ENCODE measurements at regions not wholly inside any gene's neighbourhood (a gene's known extent, or its start where the extent isn't known, plus 50 kb on each side); places are given as distances from the start of the nearest gene placed in this dataset.

DNA sequence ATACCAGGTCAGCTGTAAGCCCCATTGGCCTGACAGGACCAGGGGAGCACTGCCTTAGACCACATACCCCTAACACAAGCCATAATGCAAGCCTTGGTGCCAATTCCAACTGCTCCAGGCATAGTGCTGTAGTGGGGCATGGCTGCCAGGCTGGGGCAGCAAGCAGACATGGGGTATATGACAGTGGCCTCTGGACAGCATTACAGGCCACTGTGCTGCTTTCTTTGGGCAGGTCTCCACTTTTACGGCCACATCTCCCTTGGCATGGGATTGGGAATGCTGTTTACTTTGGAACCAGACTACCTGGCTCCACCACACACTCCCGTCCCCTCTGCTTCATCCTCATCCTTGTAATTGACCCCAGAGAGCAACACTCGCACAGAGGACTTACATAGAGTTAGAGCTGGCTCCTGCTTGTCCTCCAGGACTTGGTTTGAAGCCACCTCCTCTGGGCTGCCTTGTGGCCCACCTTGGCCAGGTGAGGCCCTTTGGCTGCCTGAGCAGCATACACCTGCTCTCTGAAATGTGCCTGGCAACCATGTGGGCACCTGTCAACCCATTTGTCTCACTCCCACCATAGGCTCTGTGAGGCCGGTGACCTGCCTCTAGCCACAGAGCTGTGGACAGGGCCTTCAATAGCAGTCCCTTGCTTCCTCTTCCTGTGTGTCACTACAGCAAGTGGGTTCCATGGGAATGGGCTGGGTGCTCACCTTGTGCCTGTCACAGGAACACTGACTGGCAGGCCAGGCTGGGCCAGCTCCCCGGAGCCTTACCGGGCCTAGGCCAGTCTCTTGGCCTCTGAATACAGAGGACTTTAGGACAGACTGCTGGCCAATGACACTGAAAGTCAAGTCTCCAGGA is 262.6 kb upstream of the HS6ST1 start:
- intact Hi-C loops (cut with micrococcal nuclease): no loop called here
- Mint-ChIP-seq H3K27me3 (no peaks in the 10 kb centered on the region), H3K27ac (no peak overlapping the region), H3K4me1 (ENCODE audit: low read depth) (no peaks in the 10 kb centered on the region), H3K4me3 (no peak overlapping the region), H3K9me3 (peaks cover 3% of the 10 kb centered on the region), H3K36me3 (no peaks in the 10 kb centered on the region)
- CTCF ChIA-PET: no interaction called here
- no peak for DNase-seq
- POLR2A ChIA-PET: no interaction called here

DNA sequence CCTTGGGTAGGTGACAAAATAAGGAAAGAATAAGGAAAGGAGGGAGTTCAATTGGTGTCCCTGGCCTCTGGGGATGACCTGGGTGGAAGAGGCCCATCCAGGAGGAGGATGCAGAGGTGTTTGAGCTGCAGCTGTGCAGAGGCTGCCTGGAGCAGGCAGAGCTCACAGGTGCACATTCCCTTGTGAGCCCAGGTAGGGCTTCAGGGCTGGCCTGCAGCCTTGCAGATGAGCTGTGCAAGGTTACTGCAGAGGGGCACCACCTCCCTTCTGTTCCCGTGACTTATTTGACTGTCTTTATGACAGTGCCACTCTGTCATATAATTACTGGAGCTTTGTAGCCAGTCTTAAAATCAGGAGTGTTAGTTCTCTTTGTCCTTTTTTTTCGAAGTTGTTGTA is 263.2 kb upstream of the HS6ST1 start:
- Mint-ChIP-seq H3K36me3 (no peaks in the 10 kb centered on the region), H3K4me3 (no peak overlapping the region), H3K27me3 (no peaks in the 10 kb centered on the region), H3K4me1 (ENCODE audit: low read depth) (no peaks in the 10 kb centered on the region), H3K27ac (no peak overlapping the region), H3K9me3 (peaks cover 3% of the 10 kb centered on the region)
- no peak for DNase-seq
- intact Hi-C loops (cut with micrococcal nuclease): no loop called here
- ChIA-PET CTCF (no interaction called here), POLR2A (no interaction called here)

DNA sequence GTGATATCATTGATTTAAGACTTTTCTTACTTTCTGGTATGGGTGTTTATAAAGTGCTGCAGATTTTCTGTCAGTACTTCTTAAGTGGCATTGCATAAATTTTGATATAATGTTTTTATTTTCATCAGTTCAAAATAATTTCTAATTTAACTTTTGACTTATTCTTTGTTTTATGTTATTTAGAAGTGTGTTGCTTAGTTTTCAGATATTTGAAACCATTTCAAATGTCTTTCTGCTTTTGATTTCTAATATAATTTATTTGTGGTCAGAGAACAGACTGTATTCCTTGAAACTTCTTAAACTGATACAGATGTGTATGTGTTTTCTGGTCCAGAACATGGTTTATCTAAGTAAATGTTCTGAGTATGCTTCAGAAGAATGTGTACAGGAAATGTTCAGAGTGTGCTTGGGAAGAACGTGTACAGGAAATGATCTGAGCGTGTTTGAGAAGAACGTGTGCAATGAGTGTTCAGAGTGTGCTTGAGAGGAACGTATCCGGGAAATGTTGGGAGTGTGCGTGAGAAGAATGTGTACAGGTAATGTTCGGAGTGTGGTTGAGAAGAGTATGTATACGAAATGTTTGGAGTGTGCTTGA is 265.7 kb upstream of the HS6ST1 start:
- H3K27ac Mint-ChIP-seq: no peak overlapping the region
- ChIA-PET POLR2A (no interaction called here), CTCF (no interaction called here)
- no peak overlapping the region for H3K4me3 Mint-ChIP-seq
- no peaks in the 10 kb centered on the region for H3K4me1 Mint-ChIP-seq (ENCODE audit: low read depth)
- intact Hi-C loops (cut with micrococcal nuclease): no loop called here
- H3K36me3 Mint-ChIP-seq: no peaks in the 10 kb centered on the region
- H3K9me3 Mint-ChIP-seq: peaks cover 3% of the 10 kb centered on the region
- DNase-seq: no peak
- peaks cover 8% of the 10 kb centered on the region for H3K27me3 Mint-ChIP-seq

DNA sequence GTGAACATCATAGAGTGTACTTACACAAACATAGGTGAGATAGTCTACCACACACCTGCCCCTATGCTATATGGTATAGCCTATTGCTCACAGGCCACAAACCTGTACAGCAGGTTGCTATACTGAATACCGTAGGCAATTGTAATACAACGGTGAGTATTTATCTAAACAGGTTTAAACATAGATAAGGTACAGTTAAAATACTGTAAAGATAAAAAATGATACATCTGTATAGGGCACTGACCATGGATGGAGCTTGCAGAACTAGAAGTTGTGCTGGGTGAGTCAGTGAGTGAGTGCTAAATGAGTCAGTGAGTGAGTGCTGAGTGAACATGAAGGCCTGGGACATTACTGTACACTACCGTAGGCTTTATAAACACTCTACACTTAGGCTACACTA is 267.0 kb upstream of the HS6ST1 start:
- H3K4me1 Mint-ChIP-seq (ENCODE audit: low read depth): no peaks in the 10 kb centered on the region
- ChIA-PET CTCF (no interaction called here), POLR2A (no interaction called here)
- H3K9me3 Mint-ChIP-seq: peaks cover 3% of the 10 kb centered on the region
- no peak for DNase-seq
- H3K27ac Mint-ChIP-seq: no peak overlapping the region
- H3K4me3 Mint-ChIP-seq: no peak overlapping the region
- intact Hi-C loops (cut with micrococcal nuclease): no loop called here
- H3K27me3 Mint-ChIP-seq: peaks cover 8% of the 10 kb centered on the region
- no peaks in the 10 kb centered on the region for H3K36me3 Mint-ChIP-seq

DNA sequence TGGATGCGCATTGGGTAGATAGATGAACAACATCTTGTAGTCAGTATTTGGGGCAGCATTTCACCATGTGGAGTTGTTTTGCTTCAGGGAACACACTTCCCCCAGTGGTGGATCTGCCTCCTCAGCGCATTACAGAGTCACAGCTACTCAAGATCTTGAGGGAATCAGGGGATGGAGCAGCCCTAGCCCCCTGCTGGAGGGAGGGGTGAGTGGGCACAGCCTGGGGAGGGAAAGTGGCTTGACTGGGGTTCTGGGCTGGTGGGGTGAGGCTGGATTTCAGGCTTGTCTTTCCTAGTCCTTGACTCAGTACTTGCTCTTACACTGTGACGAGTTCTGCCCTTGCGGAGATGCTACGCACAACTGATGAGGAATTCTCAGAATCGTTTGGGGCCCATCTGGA is 271.0 kb upstream of the HS6ST1 start:
- Mint-ChIP-seq H3K9me3 (peaks cover 3% of the 10 kb centered on the region), H3K36me3 (no peaks in the 10 kb centered on the region), H3K27me3 (peaks cover 8% of the 10 kb centered on the region), H3K4me3 (no peak overlapping the region), H3K27ac (no peak overlapping the region), H3K4me1 (ENCODE audit: low read depth) (no peaks in the 10 kb centered on the region)
- ChIA-PET CTCF (no interaction called here), POLR2A (no interaction called here)
- DNase-seq: no peak
- intact Hi-C loops (cut with micrococcal nuclease): no loop called here

DNA sequence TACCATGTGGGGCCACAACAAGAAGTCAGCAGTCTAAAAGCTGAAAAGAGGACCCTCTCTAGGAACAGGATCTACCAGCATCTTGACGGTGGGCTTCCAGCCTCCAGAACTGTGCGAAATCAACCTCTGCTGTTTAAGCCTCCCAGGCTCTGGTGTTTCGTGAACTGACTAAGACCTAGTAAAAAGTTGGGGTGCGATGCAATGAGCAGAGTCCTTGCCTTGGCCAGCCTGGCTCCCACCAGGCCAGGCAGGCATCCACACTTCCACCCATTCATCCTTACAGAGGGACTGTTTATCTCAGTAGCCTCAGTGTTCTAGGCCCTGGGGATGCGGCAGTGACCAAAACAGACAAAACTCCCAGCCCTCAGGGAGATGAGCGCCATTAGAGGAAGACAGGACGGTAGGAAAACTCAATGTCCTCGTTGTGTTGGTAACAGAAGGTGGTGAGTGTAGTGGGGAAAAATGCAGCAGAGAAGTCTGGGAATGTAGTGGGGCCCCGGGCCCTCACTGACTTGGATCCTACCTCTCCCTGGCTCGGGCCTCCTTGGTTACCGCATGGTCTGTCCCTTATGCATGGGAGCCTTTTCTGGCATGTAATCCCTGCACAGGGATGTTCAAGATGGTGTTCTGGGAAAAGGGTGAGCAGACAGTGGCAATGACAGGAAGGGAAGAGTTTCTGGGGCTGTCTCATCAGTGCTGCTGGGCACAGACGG is 271.8 kb upstream of the HS6ST1 start:
- no peak overlapping the region for H3K4me3 Mint-ChIP-seq
- H3K27me3 Mint-ChIP-seq: peaks cover 8% of the 10 kb centered on the region
- CTCF ChIA-PET: no interaction called here
- H3K36me3 Mint-ChIP-seq: no peaks in the 10 kb centered on the region
- H3K4me1 Mint-ChIP-seq (ENCODE audit: low read depth): no peaks in the 10 kb centered on the region
- H3K27ac Mint-ChIP-seq: no peak overlapping the region
- peaks cover 2% of the 10 kb centered on the region for H3K9me3 Mint-ChIP-seq
- intact Hi-C loops (cut with micrococcal nuclease): no loop called here
- no peak for DNase-seq
- POLR2A ChIA-PET: no interaction called here

DNA sequence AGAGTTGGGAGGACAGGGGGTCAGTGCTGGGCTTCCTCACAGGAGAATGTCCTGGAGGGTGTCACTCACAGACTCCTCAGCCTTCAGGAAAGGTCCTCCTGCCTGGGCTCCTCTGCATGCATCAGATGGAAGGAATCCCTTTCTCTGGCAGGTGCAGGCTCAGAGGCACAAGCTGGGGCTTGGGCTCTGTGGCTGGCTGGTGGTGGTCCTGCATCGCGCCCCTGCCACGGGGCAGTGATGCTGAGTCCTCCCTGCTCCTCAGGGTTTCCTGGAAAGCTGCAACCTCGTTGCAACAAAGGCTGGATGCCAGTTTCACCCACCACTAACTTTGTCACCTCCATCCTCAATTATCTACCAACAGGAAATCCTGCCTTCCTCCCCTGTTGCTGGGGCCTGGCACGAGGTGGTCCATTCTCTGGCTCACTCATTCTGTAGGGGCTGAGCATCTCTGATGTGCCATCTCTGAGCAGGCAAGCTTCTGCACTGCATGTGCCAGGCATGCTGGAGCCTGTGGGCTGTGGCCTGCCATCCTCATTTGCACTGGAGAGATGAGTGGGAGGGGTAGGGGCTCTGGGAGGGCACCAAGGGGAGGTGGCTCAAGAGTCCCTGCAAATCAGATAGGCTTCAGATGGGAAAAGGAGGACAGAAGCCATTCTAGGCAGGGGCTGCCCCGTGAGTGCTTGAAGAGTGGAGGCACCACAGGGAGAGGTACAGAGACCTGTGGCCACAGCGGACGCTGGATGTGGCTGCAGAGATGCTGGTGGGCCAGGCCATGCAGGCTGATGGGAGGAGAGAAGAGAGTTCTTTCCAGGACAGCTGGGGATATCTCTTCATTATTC is 272.6 kb upstream of the HS6ST1 start:
- Mint-ChIP-seq H3K9me3 (no peaks in the 10 kb centered on the region), H3K27me3 (peaks cover 8% of the 10 kb centered on the region), H3K27ac (no peak overlapping the region), H3K4me1 (ENCODE audit: low read depth) (no peaks in the 10 kb centered on the region), H3K4me3 (no peak overlapping the region), H3K36me3 (no peaks in the 10 kb centered on the region)
- DNase-seq: no peak
- ChIA-PET POLR2A (no interaction called here), CTCF (no interaction called here)
- intact Hi-C loops (cut with micrococcal nuclease): no loop called here

DNA sequence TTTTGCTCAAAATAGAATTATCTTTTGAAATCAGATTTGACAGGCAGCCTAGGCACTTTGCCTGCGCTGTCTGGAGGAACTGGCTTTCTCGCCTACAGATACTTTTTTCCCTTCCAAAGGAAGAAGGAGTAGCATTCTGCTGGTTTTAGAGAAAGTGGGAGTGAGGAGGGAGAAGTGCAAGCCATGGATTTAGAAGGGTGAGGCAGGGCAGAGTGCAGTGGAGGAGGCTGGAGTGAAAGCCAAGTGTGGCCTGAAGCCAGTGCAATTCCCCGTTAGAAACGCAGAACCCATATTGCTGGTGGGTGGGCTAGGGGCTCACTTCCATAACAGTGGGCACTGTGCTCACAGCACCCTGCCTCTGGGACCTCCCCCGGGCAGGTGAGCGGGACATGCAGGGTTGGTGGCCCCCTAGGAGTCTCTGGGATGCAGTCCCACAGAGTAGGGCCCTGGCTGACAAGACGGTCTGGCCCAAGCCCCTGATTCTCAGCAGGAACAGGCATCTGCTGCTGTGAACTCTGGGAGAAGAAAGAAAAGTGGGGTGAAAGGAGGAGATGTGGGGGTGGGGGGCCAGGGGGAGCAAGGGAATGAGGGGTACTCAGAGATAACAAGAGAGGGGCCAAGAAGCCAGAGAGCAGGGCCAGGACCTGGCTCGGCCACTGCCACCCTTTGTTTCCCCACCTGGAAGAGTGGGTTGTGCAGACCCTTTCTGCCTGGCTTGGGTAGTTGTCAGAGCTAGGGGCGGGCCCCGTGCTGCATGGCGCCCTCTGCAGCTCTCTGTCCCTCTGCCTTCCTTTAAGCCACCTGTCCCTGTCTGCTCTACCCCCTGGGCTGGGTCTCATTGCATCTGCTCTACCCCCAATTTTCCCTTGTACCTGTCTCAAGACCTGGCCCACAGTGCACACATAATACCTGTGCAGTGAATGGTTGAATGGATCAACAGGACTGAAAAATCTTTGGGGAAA is 273.5 kb upstream of the HS6ST1 start:
- intact Hi-C loops (cut with micrococcal nuclease): no loop called here
- ChIA-PET POLR2A (no interaction called here), CTCF (no interaction called here)
- H3K4me1 Mint-ChIP-seq (ENCODE audit: low read depth): no peaks in the 10 kb centered on the region
- H3K27ac Mint-ChIP-seq: no peak overlapping the region
- H3K27me3 Mint-ChIP-seq: peaks cover 8% of the 10 kb centered on the region
- no peak overlapping the region for H3K4me3 Mint-ChIP-seq
- H3K36me3 Mint-ChIP-seq: no peaks in the 10 kb centered on the region
- no peaks in the 10 kb centered on the region for H3K9me3 Mint-ChIP-seq
- DNase-seq: no peak

DNA sequence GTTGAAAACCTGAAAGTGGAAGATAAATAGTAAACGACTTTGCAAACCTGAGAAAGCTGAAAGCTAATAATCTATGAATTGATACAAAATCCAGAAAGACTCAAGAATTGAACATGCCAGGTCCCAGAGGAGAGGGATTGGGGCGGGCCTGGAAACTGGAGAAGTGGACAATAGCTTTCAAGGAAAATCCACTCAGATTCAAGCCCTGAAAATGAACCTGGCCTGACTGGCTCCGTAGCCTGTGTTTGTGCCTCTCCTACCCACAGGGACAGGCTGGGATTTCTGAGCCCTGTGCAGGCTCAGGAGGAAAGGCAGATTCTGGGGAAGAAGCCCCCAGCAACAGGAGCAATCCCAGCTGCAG is 274.8 kb upstream of the HS6ST1 start:
- H3K27ac Mint-ChIP-seq: no peak overlapping the region
- no peaks in the 10 kb centered on the region for H3K36me3 Mint-ChIP-seq
- POLR2A ChIA-PET: no interaction called here

DNA sequence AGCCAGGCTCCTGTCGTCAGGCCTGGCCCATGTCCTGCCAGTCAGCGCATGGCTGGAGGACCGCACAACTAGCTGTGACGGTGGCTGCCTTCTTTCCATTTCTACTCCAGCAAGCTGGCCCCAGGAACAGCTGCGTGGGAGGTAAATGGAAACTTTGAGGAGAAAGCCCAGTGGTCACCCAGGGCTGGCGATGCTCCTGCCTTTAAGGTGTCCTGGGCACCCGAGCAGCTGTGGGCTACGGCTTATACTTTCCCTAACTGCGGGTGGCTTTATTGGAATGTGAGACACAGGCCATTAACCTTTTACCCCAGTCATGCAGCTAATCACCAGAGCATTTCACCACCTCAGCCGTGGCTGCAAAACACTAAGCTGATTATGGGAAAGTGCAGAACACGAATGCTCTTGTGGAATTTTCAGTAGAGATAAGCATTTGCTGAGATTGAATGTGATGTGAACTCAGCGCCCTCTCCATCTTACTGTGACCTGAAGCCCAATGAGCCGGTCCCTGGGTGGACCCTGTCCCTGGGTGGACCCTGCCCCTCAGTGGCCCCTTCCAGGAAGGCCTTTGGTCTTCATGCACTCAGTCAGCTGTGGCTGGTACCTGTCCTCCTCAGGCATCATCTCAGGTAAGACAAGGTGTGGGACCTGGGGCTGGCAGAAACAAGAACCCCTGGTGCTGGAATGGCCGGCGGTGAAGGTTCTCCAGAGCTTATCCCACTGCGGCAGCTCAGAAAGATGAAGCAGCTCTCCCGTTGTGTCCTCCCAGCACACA is 275.4 kb upstream of the HS6ST1 start:
- H3K27me3 Mint-ChIP-seq: peaks cover under 1% of the 10 kb centered on the region
- ChIA-PET POLR2A (no interaction called here), CTCF (no interaction called here)
- intact Hi-C loops (cut with micrococcal nuclease): no loop called here
- no peaks in the 10 kb centered on the region for H3K9me3 Mint-ChIP-seq
- no peak overlapping the region for H3K4me3 Mint-ChIP-seq
- no peak overlapping the region for H3K27ac Mint-ChIP-seq
- H3K36me3 Mint-ChIP-seq: no peaks in the 10 kb centered on the region
- DNase-seq: no peak
- no peaks in the 10 kb centered on the region for H3K4me1 Mint-ChIP-seq (ENCODE audit: low read depth)

More for the DNA sequence above, 274.8 kb upstream of the HS6ST1 start:
- CTCF ChIA-PET: no interaction called here
- DNase-seq: no peak
- intact Hi-C loops (cut with micrococcal nuclease): no loop called here
- Mint-ChIP-seq H3K4me3 (no peak overlapping the region), H3K4me1 (ENCODE audit: low read depth) (no peaks in the 10 kb centered on the region), H3K9me3 (no peaks in the 10 kb centered on the region), H3K27me3 (peaks cover 6% of the 10 kb centered on the region)

DNA sequence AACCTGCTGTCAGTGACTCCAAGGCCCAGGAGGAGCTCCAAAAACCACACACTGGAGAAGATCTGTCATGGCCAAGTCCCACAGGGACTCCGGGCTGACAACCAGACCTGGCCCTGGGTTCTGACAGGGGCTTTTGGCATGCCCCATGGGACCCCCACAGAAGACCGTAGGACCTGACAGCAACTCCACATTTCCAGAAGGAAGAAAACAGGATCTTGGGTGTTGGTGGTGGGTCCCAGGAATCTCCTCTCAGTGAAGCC is 275.9 kb upstream of the HS6ST1 start:
- CTCF ChIA-PET: no interaction called here
- POLR2A ChIA-PET: no interaction called here
- no peaks in the 10 kb centered on the region for H3K27me3 Mint-ChIP-seq

More for the DNA sequence above, 275.9 kb upstream of the HS6ST1 start:
- Mint-ChIP-seq H3K4me1 (ENCODE audit: low read depth) (no peaks in the 10 kb centered on the region), H3K36me3 (no peaks in the 10 kb centered on the region), H3K27ac (no peak overlapping the region), H3K9me3 (no peaks in the 10 kb centered on the region), H3K4me3 (no peak overlapping the region)
- DNase-seq: no peak
- intact Hi-C loops (cut with micrococcal nuclease): no loop called here

All from activated CD4-positive, alpha-beta memory T cell treated with anti-CD3 and anti-CD28 coated beads for 36 hours (primary cell).